GM12864 (cell line): ENCODE measurements at regions not wholly inside any gene's neighbourhood (a gene's known extent, or its start where the extent isn't known, plus 50 kb on each side); places are given as distances from the start of the nearest gene placed in this dataset.

Experiments
- DNase-seq: peaks from one replicate; pipeline ENCODE4 v3.0.0-alpha.2; 2011; ENCODE audit warnings: low read depth
- H3K4me3 ChIP-seq: 2 replicates; pipeline ENCODE4 v1.5.1; 2011; ENCODE audit warnings: mild to moderate bottlenecking, low read depth, low read length, control low read depth
- CTCF ChIP-seq: IDR thresholded peaks from 2 replicates; pipeline ENCODE4 v1.5.1; 2011; ENCODE audit warnings: low read depth, mild to moderate bottlenecking, moderate library complexity, low read length, control low read depth, inconsistent platforms; ENCODE audit errors: missing control alignments

GRCh38 chr16:58940609-58941008 is 206.5 kb upstream of the GOT2 start:
- no peak for TF ChIP-seq CTCF
- no peak for DNase-seq
- no peak overlapping the region for H3K4me3 ChIP-seq

DNA sequence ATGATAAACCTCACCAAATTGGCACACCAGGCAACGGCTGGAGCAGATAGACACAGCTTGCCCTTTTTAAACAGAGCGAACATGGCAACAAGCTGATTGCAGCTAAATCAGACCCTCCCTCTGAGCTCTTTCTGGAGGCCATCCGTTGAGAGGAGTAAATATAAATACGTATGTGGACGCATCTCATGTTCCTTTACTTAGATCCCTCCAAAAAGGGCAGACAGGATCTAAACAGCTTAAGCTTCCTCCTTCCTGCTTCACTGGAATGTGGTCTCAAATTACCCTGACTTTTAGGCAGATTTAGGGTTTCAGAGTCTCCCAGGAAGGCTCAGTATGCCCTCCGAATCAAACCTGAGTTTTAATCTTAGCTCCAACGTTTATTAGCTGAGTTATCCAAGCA is 204.7 kb upstream of the GOT2 start:
- DNase-seq = no peak
- no peak for TF ChIP-seq CTCF
- H3K4me3 ChIP-seq = no peak overlapping the region

DNA sequence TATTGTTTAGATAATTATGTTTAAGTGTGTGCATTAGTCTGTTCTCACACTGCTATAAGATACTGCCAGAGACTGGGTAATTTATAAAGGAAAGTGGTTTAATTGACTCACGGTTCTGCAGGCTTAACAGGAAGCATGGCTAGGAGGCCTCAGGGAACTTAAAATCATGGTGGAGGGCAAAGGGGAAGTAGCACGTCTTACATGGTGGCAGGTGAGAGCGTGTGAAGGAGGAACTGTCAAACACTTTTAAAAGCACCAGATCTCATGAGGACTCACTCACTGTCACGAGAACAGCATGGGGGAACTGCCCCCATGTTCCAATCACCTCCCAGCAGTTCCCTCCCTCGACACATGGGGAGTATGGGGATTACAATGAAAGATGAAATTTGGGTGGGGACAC is 203.5 kb upstream of the GOT2 start:
- no peak overlapping the region for H3K4me3 ChIP-seq
- DNase-seq = no peak
- TF ChIP-seq CTCF = no peak

DNA sequence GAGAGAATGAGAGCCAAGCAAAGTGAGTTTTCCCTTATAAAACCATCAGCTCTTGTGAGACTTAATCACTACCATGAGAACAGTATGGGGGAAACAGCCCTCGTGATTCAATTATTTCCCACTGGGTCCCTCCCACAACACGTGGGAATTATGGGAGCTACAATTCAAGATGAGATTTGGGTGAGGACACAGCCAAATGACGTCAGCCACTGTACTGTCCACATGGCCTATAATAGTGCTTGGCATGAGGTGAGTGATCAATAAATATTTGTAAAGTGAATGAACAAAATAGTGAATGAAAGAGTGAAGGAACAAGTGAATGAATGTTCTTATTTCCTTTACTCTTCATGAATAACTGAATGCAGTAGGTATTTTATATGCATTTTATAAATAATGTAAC is 199.1 kb upstream of the GOT2 start:
- TF ChIP-seq CTCF = no peak
- no peak for DNase-seq

GRCh38 chr16:58931436-58931835 is 197.3 kb upstream of the GOT2 start:
- H3K4me3 ChIP-seq = no peak overlapping the region
- no peak for DNase-seq
- no peak for TF ChIP-seq CTCF

More for the DNA sequence above, 199.1 kb upstream of the GOT2 start:
- no peak overlapping the region for H3K4me3 ChIP-seq

DNA sequence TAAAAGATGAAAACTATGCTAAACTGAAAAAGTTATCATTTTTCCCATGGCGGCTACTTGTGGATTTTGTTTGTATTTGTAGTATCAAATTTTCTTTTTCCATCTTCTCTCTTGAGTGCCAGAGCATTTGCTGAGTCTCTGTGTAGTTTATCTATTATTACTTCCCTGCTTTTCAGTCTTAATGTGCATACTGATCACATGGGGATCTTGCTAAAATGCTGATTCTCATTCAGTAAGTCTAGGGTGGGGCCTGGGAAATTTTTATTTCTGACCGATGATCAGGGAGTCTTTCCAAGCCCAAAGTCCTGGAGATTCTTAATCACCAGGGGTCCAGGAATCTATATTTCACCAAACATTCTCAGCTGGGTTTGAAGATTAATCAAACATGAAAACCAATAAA is 189.0 kb upstream of the GOT2 start:
- DNase-seq = no peak
- H3K4me3 ChIP-seq = no peak overlapping the region
- TF ChIP-seq CTCF = no peak

- TF ChIP-seq CTCF = no peak
- DNase-seq = no peak
- no peak overlapping the region for H3K4me3 ChIP-seq
Measured at GRCh38 chr16:58913456-58913855, 179.3 kb upstream of the GOT2 start.
